HK-2 (cell line): ENCODE measurements at regions not wholly inside any gene's neighbourhood (a gene's known extent, or its start where the extent isn't known, plus 50 kb on each side); places are given as distances from the start of the nearest gene placed in this dataset.

Experiments
- DNase-seq: peaks from one replicate; pipeline ENCODE4 v3.0.0-alpha.2; 2018; ENCODE audit not compliant: unreplicated experiment

- no peak for DNase-seq
These were observed 118.2 kb upstream of the MPDZ start for GRCh38 chr9:13397661-13398060.

- DNase-seq = no peak
These were observed 117.7 kb upstream of the MPDZ start for GRCh38 chr9:13397220-13397619.

- DNase-seq = no peak
These were observed 116.9 kb upstream of the MPDZ start for GRCh38 chr9:13396418-13396817.

- DNase-seq = no peak
These were observed 115.7 kb upstream of the MPDZ start for GRCh38 chr9:13395156-13395555.

GRCh38 chr9:13388157-13388556, 108.7 kb upstream of the MPDZ start:
- DNase-seq = no peak

GRCh38 chr9:13387734-13388067, 108.2 kb upstream of the MPDZ start:
- DNase-seq = no peak

- no peak for DNase-seq
These were observed 107.6 kb upstream of the MPDZ start for GRCh38 chr9:13386935-13387733.

GRCh38 chr9:13386316-13386715, 106.8 kb upstream of the MPDZ start:
- DNase-seq = no peak

- DNase-seq = no peak
These were observed 104.4 kb upstream of the MPDZ start for GRCh38 chr9:13383855-13384254.

- no peak for DNase-seq
These were observed 103.7 kb upstream of the MPDZ start for GRCh38 chr9:13383216-13383615.

GRCh38 chr9:13382595-13382994, 103.1 kb upstream of the MPDZ start:
- no peak for DNase-seq

GRCh38 chr9:13380903-13381302, 101.4 kb upstream of the MPDZ start:
- DNase-seq = no peak

GRCh38 chr9:13378154-13378553, 98.7 kb upstream of the MPDZ start:
- DNase-seq = no peak

- no peak for DNase-seq
These were observed 97.9 kb upstream of the MPDZ start for GRCh38 chr9:13377171-13377925.

GRCh38 chr9:13372510-13372909, 93.0 kb upstream of the MPDZ start:
- DNase-seq = no peak

GRCh38 chr9:13369431-13369830, 89.9 kb upstream of the MPDZ start:
- no peak for DNase-seq

- no peak for DNase-seq
These were observed 88.3 kb upstream of the MPDZ start for GRCh38 chr9:13367784-13368183.

GRCh38 chr9:13364271-13365000, 84.9 kb upstream of the MPDZ start:
- no peak for DNase-seq

GRCh38 chr9:13361076-13361475, 81.6 kb upstream of the MPDZ start:
- no peak for DNase-seq

GRCh38 chr9:13360188-13360587, 80.7 kb upstream of the MPDZ start:
- no peak for DNase-seq

GRCh38 chr9:13358128-13358527, 78.6 kb upstream of the MPDZ start:
- DNase-seq = no peak

GRCh38 chr9:13354733-13355132, 75.2 kb upstream of the MPDZ start:
- DNase-seq = no peak
